NCI-H1930 (cell line): ENCODE measurements at regions not wholly inside any gene's neighbourhood (a gene's known extent, or its start where the extent isn't known, plus 50 kb on each side); places are given as distances from the start of the nearest gene placed in this dataset.

Source experiments
- DNase-seq, 2 experiments: peaks; one replicate each; lab custom pipeline; 2025; lab: John Stamatoyannopoulos, UW

DNA sequence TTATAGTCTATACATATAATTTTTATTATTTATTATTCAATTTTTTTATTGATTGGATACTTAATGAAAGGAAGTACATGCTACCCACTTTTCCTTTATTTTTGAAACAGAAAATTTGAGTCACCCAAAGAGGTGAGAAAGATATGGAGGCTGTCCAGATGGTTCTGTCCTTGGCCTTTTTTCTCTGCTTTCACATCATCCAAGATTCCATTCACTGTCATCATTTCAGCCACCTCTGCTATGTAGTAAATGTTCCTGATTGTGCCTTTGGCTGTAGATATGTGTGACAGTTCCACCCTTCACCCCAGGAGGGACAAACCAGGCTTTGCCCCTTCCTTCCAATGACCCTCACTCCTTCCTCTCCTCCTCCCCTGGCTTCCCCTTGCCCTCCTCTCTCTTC, 675.7 kb upstream of the ID2 start:
- DNase-seq, result no peak

DNA sequence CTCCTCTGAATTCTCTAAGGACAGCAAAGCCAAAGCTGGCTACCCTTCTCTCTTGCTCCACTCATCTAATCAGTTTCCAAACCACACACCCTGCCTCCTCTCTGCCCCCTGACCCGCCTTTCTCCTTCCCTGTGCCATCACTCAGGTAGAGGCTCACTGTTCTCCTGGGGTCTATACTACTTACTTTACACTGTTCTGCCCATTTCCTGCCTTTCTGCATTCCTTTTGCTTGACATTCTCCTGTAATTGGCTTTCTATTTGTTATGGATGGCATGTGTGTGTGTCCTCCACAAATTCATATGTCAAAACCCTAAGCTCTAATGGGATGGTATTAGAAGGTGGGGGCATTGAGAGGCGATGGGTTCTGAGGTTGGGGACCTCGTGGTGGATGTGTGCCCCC, 675.2 kb upstream of the ID2 start:
- DNase-seq, result no peak

DNA sequence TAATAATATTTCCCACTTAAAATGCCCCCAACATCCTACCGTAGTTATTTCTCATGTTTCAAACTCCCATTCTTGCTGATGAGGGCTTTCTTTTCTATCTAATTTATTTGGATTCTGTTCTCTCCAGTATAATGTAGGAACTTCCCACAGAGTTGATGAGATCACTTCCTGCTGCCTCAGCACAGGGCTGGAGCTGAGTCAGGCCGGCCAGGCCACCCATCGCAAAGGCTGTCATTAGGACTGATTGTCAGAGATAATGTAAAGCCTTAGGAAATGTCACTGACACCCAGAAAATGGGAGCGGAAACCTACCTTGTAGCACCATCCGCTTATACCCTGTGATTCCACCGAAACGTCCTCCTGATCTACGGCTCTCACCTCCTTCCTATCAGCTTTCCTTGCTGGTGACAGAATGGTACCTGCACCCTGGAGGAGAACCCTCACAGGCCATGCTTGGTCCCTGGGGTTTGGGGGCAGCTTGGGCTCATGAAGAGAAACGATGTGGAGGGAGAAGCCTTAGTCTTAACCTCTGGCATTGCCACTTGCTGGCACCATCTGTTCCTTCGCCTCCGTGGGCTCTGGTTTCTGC, 672.8 kb upstream of the ID2 start:
- no peak for DNase-seq

- DNase-seq, result no peak
These were observed 665.8 kb upstream of the ID2 start for GRCh38 chr2:8015848-8016600.

DNA sequence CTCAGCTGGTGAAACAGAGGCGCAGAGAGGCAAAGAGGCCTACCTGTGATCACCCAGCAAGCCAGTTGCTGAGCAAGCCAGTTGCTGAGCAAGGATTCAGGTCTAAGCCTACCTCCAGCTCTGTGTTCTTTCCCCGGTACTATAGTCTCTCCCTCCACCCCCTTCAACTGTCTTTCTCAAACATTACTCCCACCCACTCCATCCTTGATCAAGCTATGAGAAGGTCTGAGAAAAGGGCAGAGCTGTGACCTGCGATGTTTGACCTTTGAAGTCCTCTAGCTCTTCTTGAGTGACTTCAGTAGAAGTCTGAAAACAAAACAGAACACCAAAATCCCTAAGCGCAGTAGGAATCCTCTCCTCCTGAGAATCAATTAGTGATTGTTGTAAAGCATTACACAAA, 665.2 kb upstream of the ID2 start:
- DNase-seq, result no peak

- no peak for DNase-seq
These were observed 662.9 kb upstream of the ID2 start for GRCh38 chr2:8018956-8019355.

DNA sequence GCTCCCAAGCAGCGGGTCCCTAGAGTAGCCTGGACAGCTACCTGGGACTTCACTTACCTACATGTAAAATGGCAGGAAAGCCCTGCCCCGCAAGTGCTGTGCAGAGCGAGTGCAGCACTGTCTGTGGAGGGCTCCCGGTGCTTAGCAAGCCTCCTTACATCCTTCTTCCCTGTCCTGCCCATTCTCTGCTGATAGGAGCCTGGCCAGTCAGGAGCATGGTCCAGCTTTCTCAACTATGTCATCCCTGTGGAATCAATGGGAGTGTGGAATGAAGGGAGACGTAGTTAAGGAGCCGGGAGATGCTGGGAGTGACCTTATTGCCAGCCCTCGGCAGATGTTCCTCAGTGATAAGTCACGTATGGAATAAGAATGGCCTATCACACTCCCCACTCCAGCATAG, 661.9 kb upstream of the ID2 start:
- DNase-seq, result no peak

DNA sequence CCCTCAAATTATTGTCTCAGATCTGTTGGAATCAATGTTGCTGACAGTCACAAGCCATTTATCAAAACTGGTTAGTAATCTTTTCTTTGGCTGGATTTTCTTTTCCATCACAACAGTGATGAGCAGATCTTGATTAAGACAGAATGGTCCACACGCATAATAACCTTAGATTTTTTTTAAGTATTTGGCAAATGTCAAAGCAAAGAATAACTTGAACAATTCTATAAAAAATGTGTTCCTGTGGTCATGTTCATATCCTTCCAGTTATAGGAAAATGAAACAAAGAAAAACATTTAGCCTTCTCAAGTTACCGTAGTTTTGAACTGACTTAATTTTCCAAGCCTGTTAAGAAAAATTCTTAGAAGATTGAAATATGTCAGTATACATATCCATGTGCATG, 659.9 kb upstream of the ID2 start:
- no peak for DNase-seq

DNA sequence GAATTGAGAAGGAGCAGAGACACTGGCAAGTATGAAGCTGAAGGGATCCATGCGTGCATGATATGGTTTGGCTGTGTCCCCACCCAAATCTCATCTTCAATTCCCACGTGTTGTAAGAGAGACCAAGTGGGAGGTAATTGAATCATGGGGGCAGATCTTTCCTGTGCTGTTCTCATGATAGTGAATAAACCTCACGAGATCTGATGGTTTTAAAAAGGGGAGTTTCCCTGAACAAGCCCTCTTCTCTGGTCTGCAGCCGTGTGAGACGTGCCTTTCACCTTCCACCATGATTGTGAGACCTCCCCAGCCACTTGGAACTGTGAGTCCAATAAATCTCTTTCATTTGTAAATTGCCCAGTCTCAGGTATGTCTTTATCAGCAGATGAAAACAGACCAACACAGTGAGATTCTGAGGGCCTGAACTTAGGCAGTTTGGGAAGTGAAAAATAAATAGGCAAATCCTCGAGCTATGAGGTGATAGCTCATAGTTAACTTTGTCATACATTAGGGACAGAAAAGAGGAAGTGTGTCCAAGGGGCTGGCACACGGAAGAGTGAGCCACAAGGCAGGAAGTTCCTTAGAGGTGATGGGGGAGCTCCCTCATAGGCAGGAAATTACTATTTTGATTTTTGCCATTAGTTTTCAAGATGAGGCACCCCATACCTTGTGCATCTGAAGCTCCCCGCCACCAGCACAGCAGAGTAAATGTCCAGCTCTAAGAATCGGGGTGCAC, 658.8 kb upstream of the ID2 start:
- DNase-seq, result no peak

DNA sequence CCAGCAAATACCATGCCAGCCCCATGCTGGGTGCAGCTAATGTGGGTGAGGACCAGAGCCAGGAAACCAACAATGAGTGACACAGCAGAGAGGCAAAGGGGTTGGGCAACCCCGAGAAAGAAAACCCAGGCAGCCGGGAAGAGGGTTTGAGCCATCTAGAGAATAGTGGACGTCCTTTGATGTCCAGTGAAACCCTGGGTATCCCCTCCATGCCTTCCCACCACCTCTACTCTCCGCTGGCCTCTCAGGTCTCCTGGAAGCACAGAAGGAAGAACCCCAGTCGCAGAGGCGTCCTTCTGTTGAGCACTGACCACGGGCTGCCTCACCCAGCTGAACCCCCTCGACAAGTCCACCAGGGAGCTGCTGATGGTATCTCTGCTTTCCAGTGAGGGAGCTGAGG, 657.4 kb upstream of the ID2 start:
- no peak for DNase-seq

- DNase-seq, result no peak
These were observed 655.5 kb upstream of the ID2 start for GRCh38 chr2:8026381-8026780.

GRCh38 chr2:8027387-8027786, 654.5 kb upstream of the ID2 start:
- DNase-seq, result no peak

- DNase-seq, result no peak
These were observed 653.8 kb upstream of the ID2 start for GRCh38 chr2:8028036-8028435.

DNA sequence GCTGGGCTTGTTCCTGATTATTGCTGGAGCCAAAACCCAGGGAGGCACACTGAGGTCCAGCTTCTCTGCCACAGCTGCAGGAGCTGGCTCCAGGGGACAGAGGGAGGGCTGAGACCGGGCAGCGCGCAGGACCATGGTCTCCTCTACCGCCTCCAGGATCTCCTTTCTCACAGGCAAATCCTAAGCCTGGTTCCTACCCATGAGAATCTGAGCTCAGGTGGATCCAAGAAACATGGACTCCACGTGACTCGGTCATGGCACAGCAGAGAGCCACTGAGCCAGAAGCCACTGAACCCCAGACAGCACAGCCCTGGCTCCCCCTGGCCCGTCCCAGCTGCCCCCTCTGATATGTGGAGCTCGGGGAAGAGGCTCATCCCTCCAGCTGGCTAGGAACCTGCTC, 653.4 kb upstream of the ID2 start:
- no peak for DNase-seq

DNA sequence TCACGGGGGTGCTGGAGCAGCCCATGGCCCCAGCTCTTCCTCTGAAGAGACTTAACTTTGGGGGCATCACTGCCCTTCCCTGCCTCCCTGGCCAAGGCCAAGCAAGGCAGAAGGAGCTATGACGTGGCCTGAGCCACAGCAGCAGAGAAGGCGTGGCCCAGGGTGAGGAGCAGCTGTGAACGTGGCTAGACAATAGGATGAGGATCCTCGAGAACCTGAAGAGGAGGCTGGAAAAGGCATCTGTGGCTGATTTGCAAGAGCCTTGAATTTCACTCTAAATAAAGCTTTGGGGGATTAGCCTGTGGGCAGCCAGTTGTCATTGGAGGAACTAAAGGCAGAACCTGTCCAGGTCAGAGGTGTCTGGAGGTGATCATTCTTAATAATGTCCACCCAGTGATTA, 652.9 kb upstream of the ID2 start:
- no peak for DNase-seq

GRCh38 chr2:8030573-8031303, 651.1 kb upstream of the ID2 start:
- DNase-seq, result no peak

- no peak for DNase-seq
These were observed 650.5 kb upstream of the ID2 start for GRCh38 chr2:8031370-8031769.

DNA sequence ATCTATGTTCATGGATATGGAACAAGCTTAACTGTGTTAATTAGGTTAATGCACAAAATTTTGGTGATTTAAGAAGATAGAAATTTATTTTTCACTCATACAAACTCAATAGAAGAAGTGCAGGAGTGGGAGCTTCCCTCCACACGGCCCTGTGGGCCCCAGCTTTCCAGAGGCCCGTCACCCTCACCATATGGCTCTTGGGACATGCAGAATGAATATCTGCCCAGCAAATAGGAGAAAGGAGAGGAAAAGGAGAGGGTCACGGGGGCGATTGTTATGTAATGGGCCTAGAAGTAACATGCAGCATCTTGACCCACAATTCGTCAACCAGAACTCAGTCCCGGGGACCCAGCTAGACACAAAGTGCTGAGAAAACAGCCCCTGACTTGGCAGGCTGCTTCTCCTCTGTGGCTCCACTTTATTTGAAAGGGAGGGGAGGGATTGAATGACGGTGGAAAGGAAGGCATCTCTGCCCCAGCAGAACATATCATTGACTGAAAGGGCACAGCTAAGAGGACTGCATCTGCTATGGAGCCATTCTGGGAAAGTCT, 648.2 kb upstream of the ID2 start:
- DNase-seq, result no peak

- DNase-seq, result no peak
These were observed 645.5 kb upstream of the ID2 start for GRCh38 chr2:8036366-8036765.

- DNase-seq, result no peak
These were observed 642.1 kb upstream of the ID2 start for GRCh38 chr2:8039732-8040131.

DNA sequence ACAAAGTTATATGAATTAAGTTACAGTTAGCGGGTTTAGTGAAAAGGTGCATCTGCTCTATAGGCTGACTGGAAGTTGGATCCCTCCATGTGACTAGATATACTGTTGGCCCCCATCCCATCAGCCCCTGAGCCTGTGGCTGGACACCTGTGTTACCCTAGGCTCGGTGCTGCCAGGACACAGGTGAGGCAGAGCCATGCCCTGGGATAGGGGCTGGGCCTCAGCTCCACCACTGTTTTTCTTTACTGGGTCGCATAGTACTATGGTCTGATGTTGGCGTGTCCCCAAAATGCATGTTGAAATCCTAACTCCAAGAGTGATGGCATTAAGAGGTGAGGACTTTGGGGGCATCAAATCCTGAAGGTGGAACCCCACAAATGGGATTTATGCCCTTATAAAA, 638.6 kb upstream of the ID2 start:
- no peak for DNase-seq

DNA sequence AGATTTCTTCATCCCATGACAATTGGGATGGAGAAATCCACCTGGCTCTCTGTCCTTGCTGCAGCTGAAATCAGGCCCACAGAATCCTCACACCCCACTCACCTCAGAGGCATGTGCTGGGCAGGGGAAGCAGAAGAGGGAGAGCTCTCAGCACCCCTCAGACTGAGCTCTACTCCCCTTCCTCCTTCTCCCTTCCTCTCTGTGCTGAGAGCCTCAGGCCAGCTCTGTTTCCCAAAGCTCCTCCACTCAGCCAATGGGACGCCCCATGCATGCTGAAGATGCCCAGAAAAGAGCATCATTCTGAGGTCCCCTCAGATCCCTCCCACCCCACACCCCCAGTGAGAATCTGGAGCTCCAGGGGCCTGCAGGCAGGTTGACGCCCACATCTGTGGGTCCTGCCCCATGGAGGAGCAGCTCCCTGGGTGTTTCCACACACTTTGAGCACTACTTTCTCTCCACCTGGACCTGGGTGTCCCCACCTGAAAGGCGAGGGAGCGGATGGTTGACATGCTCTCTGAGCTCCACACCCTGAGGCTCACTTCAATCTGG, 637.7 kb upstream of the ID2 start:
- DNase-seq, result no peak
